ENCODE measurements at regions not wholly inside any gene's neighbourhood (a gene's known extent, or its start where the extent isn't known, plus 50 kb on each side); places are given as distances from the start of the nearest gene placed in this dataset.

- no peak for TF ChIP-seq POLR2A (IDR thresholded peaks at IDR 0.05; ENCODE audit: low read length)
- TF ChIP-seq GATA1 (IDR thresholded peaks at IDR 0.05; ENCODE audit: low read depth, low read length) = no peak
These were observed 145.2 kb upstream of the KLHL1 start for GRCh38 chr13:70253411-70253810.

Measured in erythroblast (primary cell).